Esophagus squamous epithelium (tissue), 5 donors: ENCODE measurements at regions not wholly inside any gene's neighbourhood (a gene's known extent, or its start where the extent isn't known, plus 50 kb on each side); places are given as distances from the start of the nearest gene placed in this dataset.

Experiments
- DNase-seq: peaks from one replicate; lab custom pipeline; 2025; lab: John Stamatoyannopoulos, UW
- H3K27ac ChIP-seq, 4 donors: fragments of 200-600 bp; sonication (generic); one replicate each; pipeline ENCODE4 v1.5.1; 2016 to 2019; ENCODE audit warnings: mild to moderate bottlenecking in 1 of 4
- H3K27me3 ChIP-seq, 4 donors: fragments of 200-600 bp; sonication (generic); 1 replicate in 3 of 4; 2 replicates in 1 of 4; pipeline versions ENCODE4 v1.5.1 to v1.6.0; 2017 to 2021; ENCODE audit warnings: antibody characterized with exemption in 1 of 4
- H3K36me3 ChIP-seq, 3 donors: fragments of 200-600 bp; sonication (generic); one replicate each; pipeline ENCODE4 v1.5.1; 2016 to 2019
- H3K4me1 ChIP-seq, 3 donors: fragments of 200-600 bp; sonication (generic); one replicate each; pipeline ENCODE4 v1.5.1; 2017 to 2019
- H3K4me3 ChIP-seq, 4 donors: fragments of 200-600 bp; sonication (generic); 1 replicate in 3 of 4; 2 replicates in 1 of 4; pipeline ENCODE4 v1.5.1; 2016 to 2019; ENCODE audit warnings: mild to moderate bottlenecking in 2 of 4, moderate library complexity in 1 of 4
- H3K9me3 ChIP-seq, 3 donors: fragments of 200-600 bp; sonication (generic); one replicate each; pipeline ENCODE4 v1.5.1; 2016 to 2019
- CTCF ChIP-seq, 6 experiments: fragments of 450-650 bp in 4 of 6; fragments of 200-600 bp in 2 of 6; sonication (generic) in 2 of 6; IDR thresholded peaks; one replicate each; pipeline ENCODE4 v1.5.1; 2016 to 2019; ENCODE audit warnings: antibody characterized with exemption in 6 of 6, mild to moderate bottlenecking in 4 of 6, moderate library complexity in 4 of 6
- POLR2A ChIP-seq, 4 donors: fragments of 450-650 bp; IDR thresholded peaks; one replicate each; pipeline ENCODE4 v1.6.1; 2017; ENCODE audit warnings: antibody characterized with exemption in 4 of 4, mild to moderate bottlenecking in 4 of 4, moderate library complexity in 3 of 4
- WGBS, 2 donors: methylation state at CpG; one replicate each; pipeline ENCODE4 v1.1.5; 2018; 5-methylcytosine and 5-hydroxymethylcytosine counted together
- intact Hi-C: fragments of 100-400 bp; cut with DNase I; formaldehyde crosslinking; loops from one replicate; pipeline ENCODE4 v1.15.0; 2022
- donor health status: DM: yes; HTN: yes; CAD: no.

- no peak overlapping the region for H3K27ac ChIP-seq
- H3K4me1 ChIP-seq, result no peaks in the 10 kb centered on the region
- intact Hi-C loops, result no loop called here
- 84 to 96% methylated on average over 5 to 6 of the region's 6 CpGs for WGBS, 2 donors
- TF ChIP-seq CTCF (IDR thresholded peaks at IDR 0.05) (no peak), POLR2A (IDR thresholded peaks at IDR 0.05) (no peak)
- H3K36me3 ChIP-seq, result no peaks in the 10 kb centered on the region
- H3K4me3 ChIP-seq, result no peak overlapping the region
- H3K27me3 ChIP-seq, result no peaks in the 10 kb centered on the region
- no peaks in the 10 kb centered on the region for H3K9me3 ChIP-seq
- no peak for DNase-seq
These were observed 305.0 kb upstream of the TNC start for GRCh38 chr9:115422932-115423440.

DNA sequence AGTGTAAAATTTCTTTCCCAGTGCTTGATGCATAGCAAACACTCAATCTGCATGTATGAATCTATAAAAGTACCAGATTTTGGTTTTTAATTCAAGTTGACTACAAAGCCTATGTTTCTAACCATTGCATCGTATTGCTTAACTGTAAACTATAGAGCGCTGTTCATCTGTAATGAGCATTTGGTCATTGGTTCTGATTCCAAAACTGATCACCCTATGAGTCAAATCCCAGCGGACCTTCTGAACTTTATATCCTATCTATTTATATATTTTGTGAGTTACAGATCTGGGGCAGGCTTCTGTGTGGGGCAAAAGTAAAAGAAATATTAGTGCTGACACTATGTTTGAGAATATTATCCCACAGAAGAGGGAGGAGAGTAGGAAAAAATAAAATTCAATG is 305.7 kb upstream of the TNC start:
- TF ChIP-seq CTCF (IDR thresholded peaks at IDR 0.05) (no peak), POLR2A (IDR thresholded peaks at IDR 0.05) (no peak)
- Histone ChIP-seq H3K9me3 (no peaks in the 10 kb centered on the region), H3K27ac (no peak overlapping the region), H3K4me3 (no peak overlapping the region), H3K4me1 (no peaks in the 10 kb centered on the region), H3K27me3 (no peaks in the 10 kb centered on the region), H3K36me3 (no peaks in the 10 kb centered on the region)
- WGBS, 2 donors, result 84 to 87% methylated on average over 3 of the region's 3 CpGs
- DNase-seq, result no peak
- intact Hi-C loops, result no loop called here

DNA sequence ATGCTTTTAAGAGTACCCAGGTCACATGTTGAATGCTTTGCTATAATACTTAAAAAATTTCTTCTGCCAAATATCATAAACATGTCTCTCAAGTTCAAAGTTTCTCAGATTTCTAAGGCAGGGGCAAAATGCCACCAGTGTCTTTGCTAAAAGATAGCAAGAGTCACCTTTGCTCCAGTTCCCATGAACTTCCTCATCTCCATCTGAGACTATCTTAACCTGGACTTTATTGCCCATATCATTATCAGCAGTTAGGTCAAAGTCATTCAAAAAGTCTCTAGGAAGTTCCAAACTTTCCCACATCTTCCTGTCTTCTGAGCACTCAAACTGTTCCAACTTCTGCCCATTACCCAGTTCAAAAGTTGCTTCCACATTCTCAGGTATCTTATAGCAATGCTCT is 307.6 kb upstream of the TNC start:
- no peaks in the 10 kb centered on the region for H3K27me3 ChIP-seq
- no peak for DNase-seq
- no peak overlapping the region for H3K27ac ChIP-seq
- H3K36me3 ChIP-seq, result no peaks in the 10 kb centered on the region
- no peak overlapping the region for H3K4me3 ChIP-seq
- H3K4me1 ChIP-seq, result no peaks in the 10 kb centered on the region
- intact Hi-C loops, result no loop called here
- TF ChIP-seq CTCF (IDR thresholded peaks at IDR 0.05), result no peak
- no peak for TF ChIP-seq POLR2A (IDR thresholded peaks at IDR 0.05)
- no peaks in the 10 kb centered on the region for H3K9me3 ChIP-seq

- Histone ChIP-seq H3K4me1 (no peaks in the 10 kb centered on the region), H3K4me3 (no peak overlapping the region), H3K27ac (no peak overlapping the region), H3K36me3 (no peaks in the 10 kb centered on the region), H3K9me3 (no peaks in the 10 kb centered on the region), H3K27me3 (no peaks in the 10 kb centered on the region)
- DNase-seq, result no peak
- intact Hi-C loops, result no loop called here
- TF ChIP-seq CTCF (IDR thresholded peaks at IDR 0.05) (no peak), POLR2A (IDR thresholded peaks at IDR 0.05) (no peak)
- 75 to 76% methylated on average over 2 of the region's 2 CpGs for WGBS, 2 donors
These were observed 319.5 kb upstream of the TNC start for GRCh38 chr9:115437418-115437817.

DNA sequence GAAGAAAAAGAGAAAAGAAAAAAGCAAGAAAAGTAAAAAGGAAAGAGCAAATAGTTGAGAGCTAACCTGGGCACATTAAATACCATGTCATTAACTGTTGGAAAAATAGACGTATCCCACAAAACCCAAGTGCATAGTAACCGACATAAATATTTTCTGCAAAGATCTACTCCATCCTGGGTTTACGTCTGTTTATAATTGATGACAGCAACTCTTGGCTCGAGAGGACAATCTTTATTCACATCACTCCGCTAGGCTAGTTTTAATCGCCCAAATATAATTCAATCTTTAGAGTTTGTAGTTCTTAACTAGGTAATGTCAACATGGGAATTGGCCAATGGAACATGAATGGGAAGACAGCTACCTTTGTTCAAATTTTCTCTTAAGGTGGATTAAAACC is 321.7 kb upstream of the TNC start:
- H3K36me3 ChIP-seq, result no peaks in the 10 kb centered on the region
- intact Hi-C loops, result no loop called here
- 60 to 69% methylated on average over 6 of the region's 6 CpGs for WGBS, 2 donors
- H3K4me3 ChIP-seq, result no peak overlapping the region
- no peaks in the 10 kb centered on the region for H3K4me1 ChIP-seq
- DNase-seq, result no peak
- no peak for TF ChIP-seq POLR2A (IDR thresholded peaks at IDR 0.05)
- TF ChIP-seq CTCF (IDR thresholded peaks at IDR 0.05), result no peak
- no peak overlapping the region for H3K27ac ChIP-seq
- H3K27me3 ChIP-seq, result no peaks in the 10 kb centered on the region
- H3K9me3 ChIP-seq, result no peaks in the 10 kb centered on the region
